A673 (cell line): ENCODE measurements at regions not wholly inside any gene's neighbourhood (a gene's known extent, or its start where the extent isn't known, plus 50 kb on each side); places are given as distances from the start of the nearest gene placed in this dataset.

Source experiments
- CTCF ChIP-seq: fragments of 300-800, 200-600 bp; sonication (generic); conservative IDR thresholded peaks from 2 replicates; pipeline ENCODE4 v1.5.1; 2017; ENCODE audit warnings: low read depth, mild to moderate bottlenecking, antibody characterized with exemption, low read length, moderate library complexity, mixed read lengths
- EZH2 ChIP-seq: fragments of 200-600 bp; sonication (generic); IDR thresholded peaks from 2 replicates; pipeline ENCODE4 v1.6.1; 2017; ENCODE audit warnings: borderline replicate concordance, low read depth, mild to moderate bottlenecking, mixed read lengths, antibody characterized with exemption, low read length; ENCODE audit not compliant: poor library complexity, severe bottlenecking

GRCh38 chr12:107906707-107907106 lies 132.2 kb downstream of the ASCL4 start:
- no peak for TF ChIP-seq EZH2
- no peak for TF ChIP-seq CTCF
